Stimulated activated CD8-positive, alpha-beta memory T cell treated with anti-CD3 and anti-CD28 coated beads, Interleukin-15, amount 100 ng/mL, for 48 hours (primary cell): ENCODE measurements at regions not wholly inside any gene's neighbourhood (a gene's known extent, or its start where the extent isn't known, plus 50 kb on each side); places are given as distances from the start of the nearest gene placed in this dataset.
"Not testable (repeated sequence)": the region's sequence is repeated elsewhere in the genome, so short reads cannot be mapped to it uniquely, and the experiment has no call there.

ENCODE experiments used
- DNase-seq, 2 donors: peaks; one replicate each; pipeline ENCODE4 v3.0.0-alpha.2; 2020; ENCODE audit warnings: low read depth in 2 of 2

- DNase-seq: no peak
Measured at GRCh38 chr2:216950547-216950946, 90.7 kb upstream of the TNP1 start.

- no peak for DNase-seq
Measured at GRCh38 chr2:216949700-216950413, 90.0 kb upstream of the TNP1 start.

- no peak for DNase-seq
Measured at GRCh38 chr2:216947055-216947454, 87.2 kb upstream of the TNP1 start.

GRCh38 chr2:216944733-216945132 lies 84.9 kb upstream of the TNP1 start:
- no peak for DNase-seq

GRCh38 chr2:216943109-216943508 lies 83.2 kb upstream of the TNP1 start:
- no peak for DNase-seq

GRCh38 chr2:216942465-216942864 lies 82.6 kb upstream of the TNP1 start:
- no peak for DNase-seq

GRCh38 chr2:216942016-216942415 lies 82.2 kb upstream of the TNP1 start:
- DNase-seq: no peak

GRCh38 chr2:216936954-216937357 lies 77.1 kb upstream of the TNP1 start:
- no peak for DNase-seq

- DNase-seq: no peak
Measured at GRCh38 chr2:216934623-216935022, 74.8 kb upstream of the TNP1 start.

- no peak for DNase-seq
Measured at GRCh38 chr2:216934151-216934550, 74.3 kb upstream of the TNP1 start.

- no peak for DNase-seq
Measured at GRCh38 chr2:216932863-216933548, 73.1 kb upstream of the TNP1 start.

- no peak for DNase-seq
Measured at GRCh38 chr2:216932113-216932862, 72.4 kb upstream of the TNP1 start.

GRCh38 chr2:216930716-216931115 lies 70.9 kb upstream of the TNP1 start:
- no peak for DNase-seq

GRCh38 chr2:216929338-216929737 lies 69.5 kb upstream of the TNP1 start:
- not testable (repeated sequence) for DNase-seq

GRCh38 chr2:216927163-216927562 lies 67.3 kb upstream of the TNP1 start:
- no peak for DNase-seq

- DNase-seq: no peak
Measured at GRCh38 chr2:216925636-216926366, 65.9 kb upstream of the TNP1 start.

- no peak for DNase-seq
Measured at GRCh38 chr2:216925006-216925405, 65.1 kb upstream of the TNP1 start.

GRCh38 chr2:216923706-216924105 lies 63.8 kb upstream of the TNP1 start:
- no peak for DNase-seq

GRCh38 chr2:216922175-216922780 lies 62.4 kb upstream of the TNP1 start:
- DNase-seq: no peak

- no peak for DNase-seq
Measured at GRCh38 chr2:216920937-216921456, 61.1 kb upstream of the TNP1 start.

GRCh38 chr2:216920143-216920876 lies 60.4 kb upstream of the TNP1 start:
- DNase-seq: no peak
